Neural cell (in vitro differentiated cells): ENCODE measurements at regions not wholly inside any gene's neighbourhood (a gene's known extent, or its start where the extent isn't known, plus 50 kb on each side); places are given as distances from the start of the nearest gene placed in this dataset.

ENCODE experiments used
- EP300 ChIP-seq: fragments of 450-650 bp; conservative IDR thresholded peaks from 2 replicates; pipeline ENCODE4 v1.6.1; 2014; ENCODE audit warnings: antibody characterized with exemption, mild to moderate bottlenecking, moderate library complexity; ENCODE audit not compliant: poor library complexity, severe bottlenecking
- RAD21 ChIP-seq: fragments of 450-650 bp; conservative IDR thresholded peaks from 2 replicates; pipeline ENCODE4 v1.6.1; 2014; ENCODE audit warnings: antibody characterized with exemption, mild to moderate bottlenecking, moderate library complexity
- SMC3 ChIP-seq: fragments of 450-650 bp; conservative IDR thresholded peaks from 2 replicates; pipeline ENCODE4 v1.6.1; 2014; ENCODE audit warnings: antibody characterized with exemption, mild to moderate bottlenecking, moderate library complexity; ENCODE audit not compliant: poor library complexity
- TAF1 ChIP-seq: IDR thresholded peaks from 2 replicates; pipeline ENCODE4 v1.6.1; 2012; ENCODE audit warnings: low read depth
- TF ChIP-seq, protein P1 (sequence below): fragments of 450-650 bp; IDR thresholded peaks from 2 replicates; pipeline ENCODE4 v1.5.1; 2014; ENCODE audit warnings: antibody characterized with exemption, mild to moderate bottlenecking, moderate library complexity; ENCODE audit not compliant: poor library complexity, severe bottlenecking

DNA sequence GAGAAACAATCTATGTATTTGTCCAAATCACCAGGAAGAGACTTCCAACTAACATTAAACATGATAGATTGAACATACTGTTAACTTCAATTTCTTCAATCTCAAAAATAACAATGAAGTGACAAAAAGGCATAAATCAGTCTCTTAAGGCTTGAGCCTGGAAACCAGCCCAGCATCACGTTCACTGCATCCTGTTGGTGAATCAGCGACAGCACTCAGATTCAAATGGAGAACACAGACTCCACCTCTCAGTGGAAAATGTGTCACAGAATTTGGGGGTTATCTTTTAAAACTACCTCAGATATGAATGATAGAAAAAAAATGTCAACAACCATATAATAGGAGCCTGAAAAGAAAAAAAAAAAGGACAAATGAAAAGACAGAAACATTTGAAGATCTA, 212.0 kb downstream of the MINAR1 start:
- TF ChIP-seq RAD21 (no peak), SMC3 (no peak), EP300 (no peak), TAF1 (no peak)
- TF ChIP-seq, protein P1, sequence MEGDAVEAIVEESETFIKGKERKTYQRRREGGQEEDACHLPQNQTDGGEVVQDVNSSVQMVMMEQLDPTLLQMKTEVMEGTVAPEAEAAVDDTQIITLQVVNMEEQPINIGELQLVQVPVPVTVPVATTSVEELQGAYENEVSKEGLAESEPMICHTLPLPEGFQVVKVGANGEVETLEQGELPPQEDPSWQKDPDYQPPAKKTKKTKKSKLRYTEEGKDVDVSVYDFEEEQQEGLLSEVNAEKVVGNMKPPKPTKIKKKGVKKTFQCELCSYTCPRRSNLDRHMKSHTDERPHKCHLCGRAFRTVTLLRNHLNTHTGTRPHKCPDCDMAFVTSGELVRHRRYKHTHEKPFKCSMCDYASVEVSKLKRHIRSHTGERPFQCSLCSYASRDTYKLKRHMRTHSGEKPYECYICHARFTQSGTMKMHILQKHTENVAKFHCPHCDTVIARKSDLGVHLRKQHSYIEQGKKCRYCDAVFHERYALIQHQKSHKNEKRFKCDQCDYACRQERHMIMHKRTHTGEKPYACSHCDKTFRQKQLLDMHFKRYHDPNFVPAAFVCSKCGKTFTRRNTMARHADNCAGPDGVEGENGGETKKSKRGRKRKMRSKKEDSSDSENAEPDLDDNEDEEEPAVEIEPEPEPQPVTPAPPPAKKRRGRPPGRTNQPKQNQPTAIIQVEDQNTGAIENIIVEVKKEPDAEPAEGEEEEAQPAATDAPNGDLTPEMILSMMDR, result no peak
